Skin epidermis (tissue), 12 donors: ENCODE measurements at regions not wholly inside any gene's neighbourhood (a gene's known extent, or its start where the extent isn't known, plus 50 kb on each side); places are given as distances from the start of the nearest gene placed in this dataset.

Experiments
- H3K27ac ChIP-seq, 21 experiments: fragments of 200-600 bp; sonication (generic) in 11 of 21; one replicate each; pipeline ENCODE4 v1.5.0; 2020; ENCODE audit warnings: mild to moderate bottlenecking in 3 of 21, inconsistent platforms in 2 of 21, moderate library complexity in 2 of 21
- H3K4me3 ChIP-seq, 7 experiments: fragments of 200-600 bp; sonication (generic) in 2 of 7; one replicate each; pipeline ENCODE4 v1.5.0; 2020; ENCODE audit warnings: inconsistent platforms in 2 of 7, mild to moderate bottlenecking in 2 of 7, moderate library complexity in 1 of 7

DNA sequence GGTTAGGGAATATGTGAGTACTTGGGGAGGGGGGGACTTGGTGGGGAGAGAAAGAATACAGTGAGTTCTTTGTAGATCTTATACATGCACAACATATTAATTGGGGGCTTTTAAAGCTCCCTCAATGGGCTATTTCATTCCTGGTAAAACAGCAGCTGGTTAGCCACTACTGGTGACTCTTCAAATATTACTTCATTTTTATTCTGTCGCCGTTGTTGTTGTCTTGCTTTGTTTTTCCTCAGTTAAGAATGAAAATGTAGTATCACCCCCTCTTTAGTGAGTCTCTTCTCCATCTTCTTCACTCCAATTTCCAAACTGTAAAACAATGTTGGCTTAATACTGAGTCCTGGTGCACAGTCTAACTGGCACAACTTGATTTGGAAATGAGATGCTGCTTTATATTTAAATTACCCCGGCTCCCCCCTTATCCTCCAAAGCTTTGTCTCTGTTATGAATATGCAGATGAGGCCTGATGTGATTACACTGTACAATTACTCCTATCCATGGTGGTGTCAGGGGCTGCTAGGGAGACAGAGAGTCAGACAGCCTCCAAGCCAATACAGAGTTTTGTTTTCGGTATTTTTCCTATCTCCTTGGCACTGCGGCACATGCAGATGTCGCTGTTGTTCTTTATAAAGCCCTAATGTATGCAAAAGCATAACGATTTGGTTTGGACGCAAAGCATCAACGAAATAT lies 256.9 kb upstream of the PMFBP1 start:
- Histone ChIP-seq H3K4me3 (no peak overlapping the region), H3K27ac (no peak overlapping the region)

DNA sequence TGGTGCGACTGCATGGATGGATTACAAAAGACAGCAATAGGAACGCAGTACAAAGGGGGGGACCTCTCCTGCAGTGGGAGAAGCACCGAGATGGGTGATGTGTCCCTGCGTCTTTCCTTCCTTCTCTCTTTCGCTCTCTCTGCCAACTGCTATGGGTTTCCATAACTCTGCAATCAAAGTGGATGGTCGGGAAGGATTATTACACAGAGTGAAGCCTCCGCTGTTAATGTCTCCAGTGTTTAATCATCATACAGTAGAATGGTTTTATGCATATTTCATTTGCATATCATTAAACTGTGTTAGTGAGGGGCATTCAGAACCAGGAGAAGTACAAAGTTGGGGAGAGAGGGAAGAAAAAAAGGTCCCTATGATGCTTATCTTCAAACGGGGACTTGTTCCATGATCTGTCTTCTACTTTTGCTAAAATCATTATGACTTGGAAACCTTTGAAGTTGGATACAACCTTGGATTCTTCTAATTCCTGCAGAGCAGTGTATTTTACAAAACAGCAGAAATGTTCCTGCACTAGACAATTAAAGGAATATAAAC lies 255.9 kb upstream of the PMFBP1 start:
- H3K27ac ChIP-seq, result no peak overlapping the region
- no peak overlapping the region for H3K4me3 ChIP-seq

DNA sequence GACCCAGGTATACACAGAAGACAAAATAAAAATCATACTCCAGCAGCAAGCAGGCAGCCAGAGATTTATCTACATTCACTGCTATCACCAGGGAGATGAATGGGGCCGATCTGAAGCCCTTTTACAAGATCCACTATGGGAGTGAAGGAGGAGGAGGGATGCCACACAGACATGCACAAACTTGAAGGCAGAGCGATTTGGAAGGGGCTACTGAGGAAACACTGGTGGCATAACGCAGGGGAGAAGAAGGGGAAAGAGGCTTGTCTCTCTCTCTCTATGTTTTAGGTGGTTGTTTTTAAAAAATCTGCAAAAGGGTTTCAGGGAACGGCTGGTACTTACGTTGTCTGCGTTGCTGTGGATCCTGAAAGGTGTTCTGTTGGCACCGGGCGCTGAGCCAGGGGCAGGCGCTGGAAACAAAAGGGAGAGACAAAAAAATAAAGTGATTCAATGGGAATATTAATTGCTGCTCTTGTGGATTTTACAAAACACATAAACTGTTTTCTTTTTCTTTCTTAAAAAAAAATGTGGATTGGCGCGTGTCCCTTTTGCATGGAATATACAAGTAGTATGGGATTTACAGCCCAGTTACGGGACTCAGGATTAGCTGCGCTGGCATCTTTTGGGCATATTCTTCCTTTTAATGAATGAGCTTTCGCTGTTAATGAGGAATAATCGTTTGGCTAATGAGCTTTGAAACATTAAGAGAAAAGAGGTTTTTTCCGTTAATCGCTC lies 255.3 kb upstream of the PMFBP1 start:
- H3K27ac ChIP-seq, result no peak overlapping the region
- no peak overlapping the region for H3K4me3 ChIP-seq

DNA sequence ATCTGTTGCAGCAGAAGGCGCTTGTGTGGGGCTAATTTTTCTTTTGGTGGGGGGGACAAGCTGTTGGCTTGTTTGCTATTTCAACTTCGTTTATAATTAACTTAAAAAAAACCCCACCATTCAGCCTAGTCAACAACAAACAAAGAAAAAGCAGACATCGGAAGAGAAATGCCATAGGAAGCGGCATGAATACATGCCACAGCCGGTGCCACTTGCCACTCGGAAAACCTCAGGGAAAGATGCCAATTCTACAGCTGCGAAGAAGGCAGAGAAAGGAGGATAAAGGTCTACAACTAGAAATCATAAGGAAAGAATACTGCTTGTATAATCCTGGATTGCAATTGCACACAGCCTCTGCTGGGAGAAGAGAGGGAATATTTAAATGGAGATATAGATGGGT lies 254.4 kb upstream of the PMFBP1 start:
- Histone ChIP-seq H3K4me3 (no peak overlapping the region), H3K27ac (no peak overlapping the region)

DNA sequence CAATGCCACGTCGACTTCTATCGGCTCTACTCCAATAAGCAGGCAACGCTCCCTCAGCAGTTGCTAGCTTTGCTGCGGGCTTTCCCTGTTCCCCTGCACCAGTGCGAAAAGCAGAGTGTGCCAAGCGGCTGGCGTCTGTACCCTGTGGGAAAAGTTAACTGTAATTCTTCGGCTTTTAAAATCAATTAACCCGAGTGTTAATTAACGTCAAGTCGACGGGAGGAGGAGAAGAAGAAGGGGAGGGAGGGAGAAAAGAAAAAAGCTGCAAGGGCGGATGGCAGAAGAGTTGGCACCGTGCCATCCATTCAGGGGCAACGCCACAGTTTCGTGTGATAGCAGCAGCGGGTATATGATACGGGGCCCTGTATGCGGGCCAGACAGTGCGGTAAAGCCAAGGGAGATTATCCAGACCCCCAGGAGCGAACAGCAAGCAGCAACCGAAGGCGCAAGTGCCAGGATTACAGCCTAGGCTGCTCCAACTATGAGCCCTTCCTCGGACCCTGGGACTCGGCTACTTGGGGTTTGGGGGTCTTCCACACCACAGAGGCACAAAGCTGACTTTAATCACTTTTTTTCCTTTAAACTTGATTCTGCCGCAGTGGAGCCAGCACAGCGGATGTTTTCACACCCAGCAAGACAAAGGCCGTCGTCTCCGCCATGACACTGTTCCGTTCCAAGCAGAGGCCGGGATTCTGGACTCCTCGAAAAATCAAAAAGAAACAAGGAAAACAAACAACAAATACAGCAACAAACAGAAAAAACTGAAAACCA lies 253.8 kb upstream of the PMFBP1 start:
- Histone ChIP-seq H3K4me3 (no peak overlapping the region), H3K27ac (no peak overlapping the region)

DNA sequence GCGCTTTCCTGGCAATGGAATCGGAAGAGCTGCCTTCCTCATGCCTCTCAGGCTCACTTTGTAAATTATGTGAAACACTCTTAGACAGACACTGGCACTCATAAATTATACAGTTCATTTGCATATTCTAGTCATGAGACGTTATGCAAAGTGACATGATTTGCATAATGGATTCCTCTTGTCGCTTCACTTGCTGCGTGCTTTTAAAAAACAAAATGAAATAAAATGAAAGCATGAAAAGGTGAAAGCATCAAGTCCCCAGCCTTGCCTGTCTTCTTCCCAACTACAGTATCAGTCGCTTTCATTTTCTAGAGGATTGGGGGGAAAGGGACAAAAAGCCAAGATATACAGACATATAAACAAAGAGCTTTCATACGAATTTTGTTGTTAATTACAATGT lies 252.8 kb upstream of the PMFBP1 start:
- no peak overlapping the region for H3K4me3 ChIP-seq
- H3K27ac ChIP-seq, result no peak overlapping the region

DNA sequence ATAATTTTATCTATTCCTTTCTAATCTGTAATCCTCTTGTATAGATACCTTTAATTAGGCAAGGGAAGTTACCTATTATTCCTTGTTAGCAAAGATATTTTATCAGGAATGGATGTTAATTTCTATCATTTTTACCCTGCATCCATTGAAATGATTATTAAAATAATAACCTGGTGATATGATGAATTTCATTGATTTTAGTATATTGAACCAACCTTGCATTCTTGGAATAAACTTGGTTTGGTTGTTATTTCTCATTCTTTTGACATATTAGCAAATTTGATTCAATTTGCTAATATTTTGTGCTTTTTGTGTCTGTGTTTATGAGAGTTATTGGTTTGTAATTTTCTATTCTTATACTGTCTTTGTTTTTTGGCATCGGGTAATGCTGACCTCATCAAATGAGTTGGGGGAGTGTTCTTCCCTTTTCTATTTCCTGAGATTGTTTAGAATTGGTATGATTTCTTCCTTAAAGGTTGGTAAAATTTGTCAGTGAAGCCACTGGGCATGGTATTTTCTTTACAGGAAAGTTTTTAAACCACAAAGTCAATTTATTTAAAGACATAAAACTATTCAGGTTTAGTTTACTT lies 250.4 kb upstream of the PMFBP1 start:
- no peak overlapping the region for H3K27ac ChIP-seq
- no peak overlapping the region for H3K4me3 ChIP-seq

DNA sequence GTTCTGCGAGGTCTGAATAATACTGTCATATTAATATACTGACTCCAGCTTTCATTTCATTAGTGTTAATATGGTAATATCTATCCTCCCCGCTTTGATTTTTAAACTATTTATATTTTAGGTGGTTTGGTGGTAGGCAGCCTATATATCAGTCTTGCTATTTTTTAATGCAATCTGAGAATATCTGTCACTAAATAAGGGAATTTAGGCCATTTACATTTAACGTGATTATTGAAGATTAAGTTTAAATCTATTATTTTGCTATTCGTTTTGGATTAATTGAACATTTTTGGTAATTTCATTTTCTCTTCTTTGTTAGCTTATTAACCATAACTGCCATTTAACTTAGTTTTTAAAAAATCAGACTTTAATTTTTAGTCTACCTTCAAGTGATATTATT lies 247.7 kb upstream of the PMFBP1 start:
- no peak overlapping the region for H3K4me3 ChIP-seq
- no peak overlapping the region for H3K27ac ChIP-seq

DNA sequence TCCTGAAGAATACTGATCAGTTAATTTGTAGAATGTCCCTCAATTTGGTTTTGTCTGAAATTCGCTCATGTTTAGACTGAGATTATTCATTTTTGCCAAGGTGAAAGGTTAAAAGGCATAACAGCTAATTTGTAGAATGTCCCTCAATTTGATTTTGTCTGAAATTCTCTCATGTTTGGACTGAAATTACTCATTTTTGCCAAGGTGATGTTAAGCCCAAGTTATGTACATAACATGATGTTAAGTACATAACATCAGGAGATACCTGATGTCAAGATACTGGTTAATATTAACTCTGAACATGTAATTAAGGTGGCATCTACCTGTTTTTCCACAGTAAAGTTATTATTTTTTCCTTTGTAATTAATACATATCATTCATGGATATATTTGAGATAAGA lies 243.4 kb upstream of the PMFBP1 start:
- Histone ChIP-seq H3K27ac (no peak overlapping the region), H3K4me3 (no peak overlapping the region)

DNA sequence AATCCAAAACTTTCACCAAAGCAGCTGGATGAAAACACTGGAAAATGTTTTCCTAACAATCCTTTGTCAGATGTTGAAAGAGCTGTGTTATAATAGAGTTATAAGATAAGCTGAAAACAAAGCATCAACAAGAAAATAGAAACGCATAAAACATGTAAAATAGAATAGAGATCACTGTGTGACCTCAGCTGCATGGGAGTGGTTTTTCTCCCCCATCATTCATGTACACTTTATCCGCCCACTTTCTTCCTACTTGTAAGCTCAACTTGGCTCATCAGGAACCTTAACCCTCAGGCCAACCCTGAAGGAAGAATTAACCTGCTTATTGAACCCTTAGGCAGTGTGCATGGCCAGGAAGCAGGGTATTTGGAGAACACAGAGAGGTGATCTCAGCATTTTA lies 238.5 kb upstream of the PMFBP1 start:
- H3K27ac ChIP-seq, result no peak overlapping the region

DNA sequence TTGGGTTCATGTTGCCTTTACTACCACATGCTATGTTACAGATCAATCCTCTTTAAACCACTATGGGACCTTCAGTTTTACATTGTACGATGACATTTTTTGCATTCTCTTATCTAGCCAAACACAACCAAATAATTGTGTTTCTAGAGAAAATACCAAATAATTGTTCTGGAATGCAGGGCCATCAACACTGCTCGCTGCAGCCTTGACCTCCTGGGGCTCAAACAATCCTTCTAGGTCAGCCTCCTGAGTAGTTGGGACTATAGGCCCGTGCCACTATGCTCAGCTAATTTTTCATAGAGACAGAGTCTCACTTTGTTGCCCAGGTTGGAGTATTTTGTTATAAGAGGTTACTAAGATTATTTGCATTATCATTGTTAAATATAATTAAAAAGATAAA lies 237.5 kb upstream of the PMFBP1 start:
- H3K27ac ChIP-seq, result no peak overlapping the region
- H3K4me3 ChIP-seq, result no peak overlapping the region

More for the DNA sequence above, 238.5 kb upstream of the PMFBP1 start:
- no peak overlapping the region for H3K4me3 ChIP-seq

DNA sequence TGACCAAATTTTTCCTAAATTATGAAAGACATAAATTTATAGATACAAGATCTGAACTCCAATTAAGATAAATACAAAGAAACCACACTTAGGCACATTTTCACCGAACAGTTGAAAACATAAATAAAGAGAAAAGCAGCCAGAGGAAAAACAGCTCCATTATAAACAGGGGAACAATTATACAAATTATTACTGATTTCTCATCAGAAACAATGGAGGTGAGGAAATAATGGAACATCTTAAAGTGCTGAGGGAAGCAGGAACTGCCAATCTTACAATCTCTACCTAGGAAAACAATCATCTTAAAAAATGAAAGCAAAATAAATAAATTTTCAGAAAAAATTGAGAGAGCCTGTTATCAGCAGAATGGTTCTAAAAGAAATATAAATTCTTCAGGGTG lies 234.4 kb upstream of the PMFBP1 start:
- Histone ChIP-seq H3K27ac (no peak overlapping the region), H3K4me3 (no peak overlapping the region)

DNA sequence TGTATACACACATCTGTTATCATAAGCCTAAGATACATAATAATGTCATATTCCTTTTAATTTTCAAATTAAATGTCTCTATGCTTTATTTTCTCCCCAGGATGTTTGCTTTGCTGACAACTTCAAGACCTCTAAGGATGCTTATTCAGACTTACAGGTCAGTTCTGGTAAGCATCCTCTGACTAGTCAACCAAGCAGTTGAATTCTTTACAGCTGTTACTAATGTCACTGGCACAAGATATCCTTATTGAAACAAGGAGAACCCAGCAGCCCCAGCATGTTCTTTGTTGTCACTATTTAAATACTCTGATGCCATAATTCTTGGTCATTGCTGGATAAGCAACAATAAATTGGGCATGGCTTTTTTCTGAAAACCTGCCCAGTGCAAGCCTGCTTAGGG lies 232.3 kb upstream of the PMFBP1 start:
- H3K4me3 ChIP-seq, result no peak overlapping the region
- no peak overlapping the region for H3K27ac ChIP-seq

DNA sequence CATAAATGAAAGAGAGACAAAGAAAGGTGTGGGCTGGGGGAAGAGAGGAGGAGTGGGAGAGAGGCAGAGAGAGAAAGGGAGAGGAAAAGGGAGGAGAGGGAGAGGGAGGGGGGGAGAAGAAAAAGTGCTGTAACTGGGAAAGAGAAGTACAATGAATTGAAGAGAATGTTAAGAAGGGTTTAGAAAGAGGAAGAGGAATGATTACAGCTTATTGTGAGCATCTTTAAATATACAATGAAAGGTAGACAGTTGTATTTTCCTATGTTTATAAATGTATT lies 229.1 kb upstream of the PMFBP1 start:
- no peak overlapping the region for H3K4me3 ChIP-seq
- H3K27ac ChIP-seq, result no peak overlapping the region

DNA sequence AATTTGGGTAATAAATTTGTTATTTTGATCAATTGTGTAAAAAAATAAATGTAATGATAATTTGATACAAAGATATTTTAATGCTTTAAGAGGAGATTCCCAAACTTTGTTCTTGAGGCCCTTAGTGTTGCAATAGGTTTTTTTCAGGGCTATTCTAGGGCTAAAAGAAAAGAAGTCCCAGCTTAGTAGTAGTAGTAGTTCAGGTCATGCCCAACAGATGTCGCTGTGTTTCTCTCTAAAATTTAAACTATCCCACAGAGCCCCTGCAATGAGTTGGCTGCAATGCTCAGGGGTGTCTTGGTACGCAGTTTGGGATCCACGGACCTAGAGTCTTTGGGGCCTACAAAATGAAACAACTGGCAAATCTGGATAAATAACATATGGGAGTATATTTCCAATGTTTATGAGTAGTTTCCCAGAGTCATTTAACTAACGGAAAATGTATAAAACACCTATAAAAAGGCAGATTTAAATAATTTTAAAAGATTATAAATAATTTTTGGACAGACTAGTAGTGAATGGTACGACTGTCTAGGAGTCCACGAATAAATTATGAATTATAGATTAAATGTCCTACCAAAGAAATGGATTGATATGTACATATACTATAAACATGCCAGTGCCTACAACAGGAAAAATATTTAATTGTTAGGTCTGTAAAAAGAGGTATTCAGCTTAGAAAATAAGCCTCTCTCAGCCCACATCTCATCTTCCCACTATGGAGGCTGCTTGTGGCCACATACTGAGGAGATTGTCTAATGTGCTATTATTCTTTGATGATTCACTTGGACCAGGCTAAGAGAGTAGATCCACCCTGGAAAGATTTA lies 228.5 kb upstream of the PMFBP1 start:
- H3K27ac ChIP-seq, result no peak overlapping the region

DNA sequence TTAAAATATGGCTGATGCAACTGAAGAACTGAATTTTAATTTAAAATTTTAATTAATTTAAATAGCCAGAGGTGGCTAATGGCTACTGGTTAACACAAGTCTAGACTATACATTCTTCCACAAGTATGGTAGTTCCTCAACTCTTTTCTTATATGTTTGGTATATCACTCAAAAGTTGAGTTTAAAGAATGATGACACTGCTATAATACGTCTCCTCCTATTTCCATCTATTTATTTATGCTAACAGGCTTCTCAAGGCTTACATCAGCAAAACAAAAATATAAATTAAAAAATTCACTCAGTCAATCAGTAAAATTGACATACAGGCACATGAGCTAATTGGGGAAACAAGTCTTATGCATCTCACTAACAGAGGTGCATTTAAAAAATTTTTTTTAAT lies 227.9 kb upstream of the PMFBP1 start:
- Histone ChIP-seq H3K4me3 (no peak overlapping the region), H3K27ac (no peak overlapping the region)

More for the DNA sequence above, 228.5 kb upstream of the PMFBP1 start:
- no peak overlapping the region for H3K4me3 ChIP-seq

DNA sequence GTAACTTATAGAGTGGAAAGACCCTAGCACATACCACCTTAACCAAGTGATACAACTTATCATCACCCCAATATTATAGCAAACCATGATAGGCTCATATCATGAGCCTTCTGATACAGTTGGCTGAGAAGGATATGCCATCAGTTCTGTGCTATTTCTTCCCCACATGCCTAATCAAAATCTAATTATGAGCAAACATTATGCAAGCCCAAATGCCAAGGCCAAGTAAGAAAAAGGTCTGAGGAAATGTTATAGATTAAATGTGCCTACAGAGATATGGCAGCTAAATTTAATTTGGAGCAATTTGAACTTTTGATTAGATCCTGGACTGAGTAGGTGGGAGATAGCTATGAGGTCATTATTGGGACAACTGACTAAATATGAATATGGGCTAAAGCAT lies 225.9 kb upstream of the PMFBP1 start:
- H3K27ac ChIP-seq, result no peak overlapping the region
- H3K4me3 ChIP-seq, result no peak overlapping the region

DNA sequence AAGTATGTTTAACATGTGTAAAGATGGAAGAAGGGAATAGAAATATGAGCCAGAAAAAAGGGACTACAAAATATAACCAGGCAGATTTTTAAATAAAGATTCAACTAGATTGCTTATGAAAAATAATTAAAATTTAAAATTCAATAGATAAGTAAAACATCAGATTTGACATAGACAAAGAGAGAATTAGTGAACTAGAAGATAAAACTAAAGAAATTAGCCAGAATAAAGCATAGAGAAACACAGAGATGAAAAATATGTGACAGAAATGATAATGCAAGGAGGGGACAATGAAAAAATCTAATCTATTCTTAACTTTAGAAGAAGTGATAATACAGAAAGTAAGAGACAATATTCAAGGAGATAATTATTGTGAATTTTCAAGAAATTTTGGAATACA lies 222.6 kb upstream of the PMFBP1 start:
- Histone ChIP-seq H3K4me3 (no peak overlapping the region), H3K27ac (no peak overlapping the region)

DNA sequence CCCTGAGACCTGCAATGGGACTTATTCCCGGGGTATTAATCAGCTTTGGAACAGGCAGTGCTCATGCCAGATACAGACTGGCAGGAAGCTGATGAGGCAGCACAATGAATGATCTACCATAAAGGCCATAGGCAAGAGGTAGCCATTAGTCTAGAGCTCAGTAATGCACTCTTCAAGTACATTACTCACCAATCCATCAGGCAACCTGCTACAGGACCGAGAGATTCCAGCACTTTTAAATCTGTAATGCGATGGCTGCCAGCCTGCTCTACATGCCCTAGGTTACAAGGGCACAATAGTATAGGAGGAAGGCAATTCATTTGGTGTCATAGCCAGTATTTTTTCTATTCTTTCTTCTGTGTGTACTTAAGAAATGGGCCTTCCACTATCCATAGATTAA lies 217.8 kb upstream of the PMFBP1 start:
- Histone ChIP-seq H3K4me3 (no peak overlapping the region), H3K27ac (no peak overlapping the region)

DNA sequence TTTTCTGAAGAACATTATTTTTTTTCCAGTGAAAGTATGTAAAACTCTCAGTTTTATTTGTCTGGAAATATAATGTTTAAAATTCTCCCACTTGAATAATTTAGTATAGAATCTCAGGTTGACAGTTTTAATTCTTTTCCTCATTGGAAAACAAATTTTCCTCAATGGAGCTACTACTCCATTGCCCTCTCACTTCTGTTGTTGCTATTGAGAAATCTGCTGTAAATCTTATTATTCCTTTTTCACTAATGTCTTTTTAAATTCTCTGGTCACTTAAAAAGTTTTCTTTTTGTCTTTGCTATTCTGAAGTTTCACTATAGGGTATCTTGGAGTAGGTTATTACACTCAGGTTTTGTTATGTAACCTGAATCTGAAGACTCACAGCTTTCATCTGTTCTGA lies 216.1 kb upstream of the PMFBP1 start:
- H3K27ac ChIP-seq, result no peak overlapping the region
- no peak overlapping the region for H3K4me3 ChIP-seq
